Amygdala (tissue), 56 donors: ENCODE measurements at regions not wholly inside any gene's neighbourhood (a gene's known extent, or its start where the extent isn't known, plus 50 kb on each side); places are given as distances from the start of the nearest gene placed in this dataset.

Experiments
- DNase-seq, 56 donors: peaks; one replicate each; lab custom pipeline; 2025; lab: John Stamatoyannopoulos, UW

- DNase-seq, result no peak
These were observed 624.8 kb downstream of the LIG4 start for GRCh38 chr13:107590556-107590955.

- DNase-seq, result no peak
These were observed 627.7 kb downstream of the LIG4 start for GRCh38 chr13:107587681-107588080.

- no peak for DNase-seq
These were observed 629.1 kb downstream of the LIG4 start for GRCh38 chr13:107586216-107586615.

GRCh38 chr13:107585469-107586180, 629.7 kb downstream of the LIG4 start:
- DNase-seq, result no peak

GRCh38 chr13:107582171-107582570, 633.2 kb downstream of the LIG4 start:
- DNase-seq, result no peak

GRCh38 chr13:107580741-107581412, 634.5 kb downstream of the LIG4 start:
- no peak for DNase-seq

- DNase-seq, result no peak
These were observed 638.9 kb downstream of the LIG4 start for GRCh38 chr13:107576430-107576829.

GRCh38 chr13:107574517-107575210, 640.7 kb downstream of the LIG4 start:
- DNase-seq, result no peak

- no peak for DNase-seq
These were observed 642.2 kb downstream of the LIG4 start for GRCh38 chr13:107573184-107573583.

- DNase-seq, result no peak
These were observed 643.2 kb downstream of the LIG4 start for GRCh38 chr13:107572156-107572555.

GRCh38 chr13:107568181-107568580, 647.2 kb downstream of the LIG4 start:
- no peak for DNase-seq

- no peak for DNase-seq
These were observed 652.0 kb downstream of the LIG4 start for GRCh38 chr13:107563099-107563925.

GRCh38 chr13:107562203-107562602, 653.1 kb downstream of the LIG4 start:
- no peak for DNase-seq

- DNase-seq, result no peak
These were observed 660.9 kb downstream of the LIG4 start for GRCh38 chr13:107554460-107554859.

GRCh38 chr13:107553838-107554237, 661.5 kb downstream of the LIG4 start:
- DNase-seq, result no peak

- no peak for DNase-seq
These were observed 663.8 kb downstream of the LIG4 start for GRCh38 chr13:107551521-107551920.

- no peak for DNase-seq
These were observed 667.0 kb downstream of the LIG4 start for GRCh38 chr13:107548338-107548737.

- DNase-seq, result no peak
These were observed 669.3 kb downstream of the LIG4 start for GRCh38 chr13:107545946-107546502.

GRCh38 chr13:107534548-107534947, 680.8 kb downstream of the LIG4 start:
- no peak for DNase-seq

GRCh38 chr13:107531816-107532215, 683.5 kb downstream of the LIG4 start:
- DNase-seq, result no peak
